Neural cell (in vitro differentiated cells): ENCODE measurements at regions not wholly inside any gene's neighbourhood (a gene's known extent, or its start where the extent isn't known, plus 50 kb on each side); places are given as distances from the start of the nearest gene placed in this dataset.

Source experiments
- H2AFZ ChIP-seq: fragments of 200-600, 300-800 bp; sonication (generic), shearing (Covaris generic); 2 replicates; pipeline ENCODE4 v1.6.0; 2014; ENCODE audit warnings: low read depth, mild to moderate bottlenecking, antibody characterized with exemption, low read length, moderate library complexity
- H3F3A ChIP-seq: fragments of 200-600 bp; shearing (Covaris generic); 2 replicates; pipeline ENCODE4 v1.6.1; 2016; ENCODE audit warnings: mild to moderate bottlenecking, moderate library complexity, mixed read lengths, antibody characterized with exemption, low read length; ENCODE audit not compliant: insufficient read depth, poor library complexity, severe bottlenecking
- H3K27ac ChIP-seq: fragments of 200-600, 300-800 bp; sonication (generic), shearing (Covaris generic); 2 replicates; pipeline ENCODE4 v1.5.1; 2014; ENCODE audit warnings: mild to moderate bottlenecking, low read length, moderate library complexity
- H3K27me3 ChIP-seq: fragments of 300-800, 200-600 bp; sonication (generic), shearing (Covaris generic); 2 replicates; pipeline ENCODE4 v1.6.0; 2014; ENCODE audit warnings: mild to moderate bottlenecking, low read depth, low read length, moderate library complexity; ENCODE audit not compliant: insufficient read depth
- H3K36me3 ChIP-seq: fragments of 300-800, 200-600 bp; sonication (generic), shearing (Covaris generic); 2 replicates; pipeline ENCODE4 v1.5.1; 2014; ENCODE audit warnings: mild to moderate bottlenecking, antibody characterized with exemption, low read length, moderate library complexity; ENCODE audit not compliant: insufficient read depth
- H3K4me2 ChIP-seq: fragments of 300-800, 200-600 bp; sonication (generic), shearing (Covaris generic); 2 replicates; pipeline ENCODE4 v1.6.0; 2014; ENCODE audit warnings: mild to moderate bottlenecking, low read length
- H3K4me3 ChIP-seq: fragments of 300-800, 200-600 bp; sonication (generic), shearing (Covaris generic); 2 replicates; pipeline ENCODE4 v1.5.1; 2014; ENCODE audit warnings: mild to moderate bottlenecking, low read length, moderate library complexity
- H3K79me2 ChIP-seq: fragments of 200-600 bp; shearing (Covaris generic); replicated peaks from 2 replicates; pipeline ENCODE4 v1.6.0; 2014; ENCODE audit warnings: mild to moderate bottlenecking, low read length, moderate library complexity; ENCODE audit not compliant: insufficient read depth
- H3K9ac ChIP-seq: fragments of 300-800, 200-600 bp; sonication (generic), shearing (Covaris generic); 2 replicates; pipeline ENCODE4 v1.6.1; 2016; ENCODE audit warnings: mild to moderate bottlenecking, low read length, mixed read lengths
- H3K9me2 ChIP-seq: fragments of 200-600 bp; shearing (Covaris generic); 2 replicates; pipeline ENCODE4 v1.6.1; 2016; ENCODE audit warnings: mild to moderate bottlenecking, low read length, mixed read lengths; ENCODE audit not compliant: insufficient read depth
- H3K9me3 ChIP-seq: fragments of 200-600, 300-800 bp; sonication (generic), shearing (Covaris generic); 2 replicates; pipeline ENCODE4 v1.6.1; 2016; ENCODE audit warnings: mild to moderate bottlenecking, mixed run types, low read length, moderate library complexity, mixed read lengths
- H4K20me1 ChIP-seq: fragments of 200-600 bp; shearing (Covaris generic); 2 replicates; pipeline ENCODE4 v1.6.1; 2016; ENCODE audit warnings: mild to moderate bottlenecking, mixed run types; ENCODE audit not compliant: insufficient read depth
- CTCF ChIP-seq: fragments of 450-650 bp; IDR thresholded peaks from 2 replicates; pipeline ENCODE4 v1.5.1; 2014; ENCODE audit warnings: antibody characterized with exemption, mild to moderate bottlenecking, moderate library complexity; ENCODE audit not compliant: poor library complexity, severe bottlenecking
- EP300 ChIP-seq: fragments of 450-650 bp; conservative IDR thresholded peaks from 2 replicates; pipeline ENCODE4 v1.6.1; 2014; ENCODE audit warnings: antibody characterized with exemption, mild to moderate bottlenecking, moderate library complexity; ENCODE audit not compliant: poor library complexity, severe bottlenecking
- EZH2 ChIP-seq: fragments of 200-600, 300-800 bp; shearing (Covaris generic), sonication (generic); IDR thresholded peaks from 2 replicates; pipeline ENCODE4 v1.6.1; 2014; ENCODE audit warnings: antibody characterized with exemption, low read length, borderline replicate concordance, mild to moderate bottlenecking; ENCODE audit not compliant: insufficient read depth, poor library complexity, severe bottlenecking
- MXI1 ChIP-seq: fragments of 450-650 bp; conservative IDR thresholded peaks from 2 replicates; pipeline ENCODE4 v1.6.1; 2014; ENCODE audit warnings: antibody characterized with exemption, mild to moderate bottlenecking; ENCODE audit not compliant: poor library complexity, severe bottlenecking
- POLR2AphosphoS5 ChIP-seq: IDR thresholded peaks from 2 replicates; pipeline ENCODE4 v1.6.1; 2012
- RAD21 ChIP-seq: fragments of 450-650 bp; conservative IDR thresholded peaks from 2 replicates; pipeline ENCODE4 v1.6.1; 2014; ENCODE audit warnings: antibody characterized with exemption, mild to moderate bottlenecking, moderate library complexity
- REST ChIP-seq: IDR thresholded peaks from 2 replicates; pipeline ENCODE4 v1.6.1; 2012; ENCODE audit warnings: borderline replicate concordance
- SMC3 ChIP-seq: fragments of 450-650 bp; conservative IDR thresholded peaks from 2 replicates; pipeline ENCODE4 v1.6.1; 2014; ENCODE audit warnings: antibody characterized with exemption, mild to moderate bottlenecking, moderate library complexity; ENCODE audit not compliant: poor library complexity
- TAF1 ChIP-seq: IDR thresholded peaks from 2 replicates; pipeline ENCODE4 v1.6.1; 2012; ENCODE audit warnings: low read depth

GRCh38 chr5:175382171-175382570, 61.8 kb downstream of the DRD1 start:
- no peak overlapping the region for H3K4me3 ChIP-seq
- H3K27me3 ChIP-seq, result no peaks in the 10 kb centered on the region
- H3K27ac ChIP-seq, result no peak overlapping the region
- no peaks in the 10 kb centered on the region for H3K9me2 ChIP-seq
- H3K9ac ChIP-seq, result no peak overlapping the region
- H3F3A ChIP-seq, result no peaks in the 10 kb centered on the region
- no peaks in the 10 kb centered on the region for H3K79me2 ChIP-seq
- H3K36me3 ChIP-seq, result no peaks in the 10 kb centered on the region
- H4K20me1 ChIP-seq, result no peaks in the 10 kb centered on the region
- no peaks in the 10 kb centered on the region for H3K9me3 ChIP-seq
- no peak overlapping the region for H2AFZ ChIP-seq
- TF ChIP-seq POLR2AphosphoS5 (no peak), RAD21 (no peak), MXI1 (no peak), TAF1 (no peak), EP300 (no peak), SMC3 (no peak), REST (no peak), EZH2 (no peak), CTCF (no peak)
- H3K4me2 ChIP-seq, result no peak overlapping the region

- Histone ChIP-seq H3K9ac (no peak overlapping the region), H3K36me3 (no peaks in the 10 kb centered on the region), H3K9me3 (no peaks in the 10 kb centered on the region), H4K20me1 (no peaks in the 10 kb centered on the region), H3K27ac (no peak overlapping the region), H3F3A (no peaks in the 10 kb centered on the region), H3K27me3 (no peaks in the 10 kb centered on the region), H3K9me2 (no peaks in the 10 kb centered on the region), H3K4me3 (no peak overlapping the region), H2AFZ (no peak overlapping the region), H3K4me2 (no peak overlapping the region), H3K79me2 (no peaks in the 10 kb centered on the region)
- TF ChIP-seq SMC3 (no peak), TAF1 (no peak), REST (no peak), POLR2AphosphoS5 (no peak), EZH2 (no peak), RAD21 (no peak), MXI1 (no peak), EP300 (no peak)
These were observed 62.9 kb downstream of the DRD1 start for GRCh38 chr5:175381130-175381529.
